Calu3 (cell line): ENCODE measurements at regions not wholly inside any gene's neighbourhood (a gene's known extent, or its start where the extent isn't known, plus 50 kb on each side); places are given as distances from the start of the nearest gene placed in this dataset.
"Not testable (repeated sequence)": the region's sequence is repeated elsewhere in the genome, so short reads cannot be mapped to it uniquely, and the experiment has no call there.

Source experiments
- BruUV-seq: library from RNA; stranded (reverse); fragments of 400-500 nt; replicated peaks from 2 replicates; lab custom pipeline; 2021; lab: Mats Ljungman, UMichigan
- CTCF ChIA-PET: fragments of 300-600 bp; sonication (Branson Sonifier 250); formaldehyde crosslinking; loops from one replicate; lab custom pipeline; 2022; ENCODE audit warnings: antibody characterized with exemption; lab: Charles Lee
- DNase-seq: peaks from one replicate; pipeline ENCODE4 v3.0.0; 2022
- H3K27ac Mint-ChIP-seq: one replicate; pipeline ENCODE4 v1.8.0; 2022; ENCODE audit warnings: mixed read lengths; ENCODE audit not compliant: unreplicated experiment
- H3K27me3 Mint-ChIP-seq: one replicate; pipeline ENCODE4 v1.8.0; 2022; ENCODE audit warnings: mixed read lengths; ENCODE audit not compliant: unreplicated experiment
- H3K36me3 Mint-ChIP-seq: one replicate; pipeline ENCODE4 v1.8.0; 2022; ENCODE audit warnings: mild to moderate bottlenecking, moderate library complexity, mixed read lengths; ENCODE audit not compliant: insufficient read depth, unreplicated experiment
- H3K4me1 Mint-ChIP-seq: one replicate; pipeline ENCODE4 v1.8.0; 2022; ENCODE audit warnings: mild to moderate bottlenecking, low read depth, mixed read lengths; ENCODE audit not compliant: unreplicated experiment
- H3K4me3 Mint-ChIP-seq: one replicate; pipeline ENCODE4 v1.8.0; 2022; ENCODE audit warnings: mild to moderate bottlenecking, low read depth, moderate library complexity, mixed read lengths; ENCODE audit not compliant: unreplicated experiment
- H3K9me3 Mint-ChIP-seq: one replicate; pipeline ENCODE4 v1.8.0; 2022; ENCODE audit warnings: low read depth, mixed read lengths; ENCODE audit not compliant: unreplicated experiment
- intact Hi-C: fragments of 100-400 bp; cut with micrococcal nuclease; formaldehyde crosslinking; loops from one replicate; pipeline ENCODE4 v1.10.0; 2022; ENCODE audit not compliant: unreplicated experiment
- TF ChIP-seq, protein P1 (sequence below): fragments of 200-600 bp; IDR thresholded peaks from one replicate; pipeline ENCODE4 v1.8.0; 2022; ENCODE audit warnings: antibody characterized with exemption; ENCODE audit not compliant: unreplicated experiment

DNA sequence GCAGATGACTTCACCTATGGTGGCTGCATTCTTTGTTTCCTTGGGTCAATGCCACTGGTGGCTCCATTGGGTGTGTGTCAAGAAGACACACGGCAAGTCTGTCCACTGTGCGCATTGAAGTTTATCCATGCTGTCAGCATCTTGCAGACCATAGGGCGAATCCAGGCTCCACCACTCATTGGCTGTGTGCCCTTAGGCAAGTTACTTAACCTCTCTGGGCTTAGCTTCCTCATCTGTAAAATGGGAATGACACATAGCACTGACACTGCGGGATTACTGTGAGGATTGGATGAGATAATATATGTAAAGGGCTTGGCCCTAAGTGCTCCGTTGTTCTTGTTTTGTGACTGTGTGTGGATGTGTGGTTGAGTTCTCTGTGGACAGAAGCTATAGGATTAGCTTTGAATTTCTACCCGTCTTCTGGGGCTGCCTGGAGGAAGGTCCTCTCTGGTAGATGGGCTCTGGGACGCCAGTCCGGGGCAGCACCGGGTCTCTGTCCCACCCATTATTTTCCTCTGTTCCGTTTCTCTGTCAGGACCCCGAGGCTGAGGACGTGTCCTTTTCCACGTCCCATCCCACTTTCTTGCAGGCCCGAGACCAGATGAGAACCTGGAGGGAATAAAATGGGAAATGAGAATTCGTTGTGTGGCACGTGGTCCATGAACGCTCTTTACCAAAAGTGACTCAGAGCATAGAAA, 178.4 kb downstream of the IRF8 start:
- BruUV-seq = no TSS peak
- CTCF ChIA-PET = no interaction called here
- TF ChIP-seq, protein P1, sequence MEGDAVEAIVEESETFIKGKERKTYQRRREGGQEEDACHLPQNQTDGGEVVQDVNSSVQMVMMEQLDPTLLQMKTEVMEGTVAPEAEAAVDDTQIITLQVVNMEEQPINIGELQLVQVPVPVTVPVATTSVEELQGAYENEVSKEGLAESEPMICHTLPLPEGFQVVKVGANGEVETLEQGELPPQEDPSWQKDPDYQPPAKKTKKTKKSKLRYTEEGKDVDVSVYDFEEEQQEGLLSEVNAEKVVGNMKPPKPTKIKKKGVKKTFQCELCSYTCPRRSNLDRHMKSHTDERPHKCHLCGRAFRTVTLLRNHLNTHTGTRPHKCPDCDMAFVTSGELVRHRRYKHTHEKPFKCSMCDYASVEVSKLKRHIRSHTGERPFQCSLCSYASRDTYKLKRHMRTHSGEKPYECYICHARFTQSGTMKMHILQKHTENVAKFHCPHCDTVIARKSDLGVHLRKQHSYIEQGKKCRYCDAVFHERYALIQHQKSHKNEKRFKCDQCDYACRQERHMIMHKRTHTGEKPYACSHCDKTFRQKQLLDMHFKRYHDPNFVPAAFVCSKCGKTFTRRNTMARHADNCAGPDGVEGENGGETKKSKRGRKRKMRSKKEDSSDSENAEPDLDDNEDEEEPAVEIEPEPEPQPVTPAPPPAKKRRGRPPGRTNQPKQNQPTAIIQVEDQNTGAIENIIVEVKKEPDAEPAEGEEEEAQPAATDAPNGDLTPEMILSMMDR = no peak

DNA sequence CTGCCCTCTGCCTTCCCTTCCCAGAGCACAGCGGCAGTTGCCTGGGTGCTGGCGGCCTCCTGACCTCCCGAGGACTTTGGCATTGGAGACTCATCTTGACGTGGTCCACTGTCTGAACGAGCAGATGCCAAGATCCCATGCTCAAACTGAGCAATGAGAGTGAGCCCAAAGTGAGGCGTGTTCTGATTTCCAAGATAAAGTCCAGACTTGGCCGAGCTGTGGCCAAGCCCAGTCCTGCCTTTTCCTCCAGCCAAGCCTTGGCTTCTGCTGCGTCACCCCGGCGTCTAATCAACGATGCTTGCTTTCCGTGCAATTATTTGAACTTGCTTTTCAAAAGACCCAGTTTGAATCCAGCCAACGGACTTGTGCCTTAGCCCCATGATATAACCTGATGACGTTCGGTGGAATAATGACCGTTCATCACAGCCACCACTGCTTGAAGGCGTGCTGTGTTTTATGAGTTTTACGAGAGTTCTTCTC, 179.2 kb downstream of the IRF8 start:
- Mint-ChIP-seq H3K36me3 (no peaks in the 10 kb centered on the region), H3K9me3 (no peaks in the 10 kb centered on the region), H3K27ac (no peak overlapping the region), H3K27me3 (peaks cover 94% of the 10 kb centered on the region), H3K4me1 (no peaks in the 10 kb centered on the region), H3K4me3 (no peak overlapping the region)
- TF ChIP-seq, protein P1 = no peak
- intact Hi-C loops = no loop called here
- CTCF ChIA-PET = interaction anchor here (0.7 kb wide), 1 partner anchor 305 kb away, joined by 5 read pairs; no protein-coding TSS in a partner anchor
- no TSS peak for BruUV-seq
- no peak for DNase-seq

More for the DNA sequence above, 178.4 kb downstream of the IRF8 start:
- Mint-ChIP-seq H3K4me3 (no peak overlapping the region), H3K27me3 (peaks cover 93% of the 10 kb centered on the region), H3K36me3 (no peaks in the 10 kb centered on the region), H3K9me3 (no peaks in the 10 kb centered on the region), H3K27ac (no peak overlapping the region), H3K4me1 (no peaks in the 10 kb centered on the region)
- no peak for DNase-seq
- intact Hi-C loops = no loop called here

DNA sequence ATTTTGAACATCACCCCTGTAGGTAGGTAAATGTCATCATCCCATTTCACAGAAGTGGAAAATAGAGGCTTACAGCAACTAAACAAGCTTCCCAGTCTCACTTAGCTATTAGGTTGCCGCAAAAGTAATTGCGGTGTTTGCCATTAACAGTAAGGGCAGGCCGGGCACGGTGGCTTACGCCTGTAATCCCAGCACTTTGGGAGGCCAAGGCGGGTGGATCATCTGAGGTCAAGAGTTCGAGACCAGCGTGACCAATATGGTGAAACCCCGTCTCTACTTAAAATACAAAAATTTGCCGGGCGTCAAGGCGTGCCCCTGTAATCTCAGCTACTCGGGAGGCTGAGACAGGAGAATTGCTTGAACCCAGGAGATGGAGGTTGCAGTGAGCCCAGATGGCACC, 179.7 kb downstream of the IRF8 start:
- H3K27me3 Mint-ChIP-seq = peaks cover 94% of the 10 kb centered on the region
- DNase-seq, H3K36me3 Mint-ChIP-seq, H3K4me3 Mint-ChIP-seq, intact Hi-C loops, BruUV-seq, H3K27ac Mint-ChIP-seq, H3K4me1 Mint-ChIP-seq, H3K9me3 Mint-ChIP-seq: not testable (repeated sequence)
- CTCF ChIA-PET = interaction anchor here (0.7 kb wide), 2 partner anchors 305 to 427 kb away, joined by 4 to 5 read pairs; no protein-coding TSS in a partner anchor

DNA sequence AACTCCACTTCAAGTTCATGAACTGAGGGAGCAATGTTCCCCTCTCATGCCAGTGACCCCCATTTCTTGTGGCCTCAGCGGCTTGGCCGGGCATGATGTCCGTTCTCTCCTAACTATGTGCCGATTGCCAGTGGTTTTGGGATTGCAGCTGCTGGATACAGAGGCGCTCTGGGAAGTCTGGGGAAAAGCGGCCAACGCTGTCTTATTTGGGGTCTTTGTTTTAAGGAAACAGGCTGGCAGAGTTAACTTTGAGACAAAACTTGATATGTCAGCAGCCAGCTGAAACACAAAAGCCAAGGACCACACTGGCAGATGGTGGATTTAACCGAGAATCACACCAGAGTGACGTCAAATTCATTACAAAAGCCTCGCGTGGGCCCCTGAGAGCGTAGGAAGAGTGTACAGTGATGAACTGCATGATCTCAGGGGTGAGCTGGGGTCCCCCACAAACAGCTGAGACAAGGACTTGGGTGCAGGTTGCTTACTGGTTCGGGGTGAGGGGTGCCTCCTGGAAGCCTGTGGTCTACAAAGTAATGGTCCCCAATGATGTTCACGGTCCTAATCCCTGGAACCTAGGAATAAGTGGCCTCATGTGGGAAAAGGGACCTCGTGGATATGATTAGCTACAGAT, 180.4 kb downstream of the IRF8 start:
- Mint-ChIP-seq H3K4me3 (no peak overlapping the region), H3K27ac (no peak overlapping the region), H3K4me1 (no peaks in the 10 kb centered on the region), H3K36me3 (no peaks in the 10 kb centered on the region), H3K9me3 (no peaks in the 10 kb centered on the region), H3K27me3 (peaks cover 94% of the 10 kb centered on the region)
- CTCF ChIA-PET = interaction anchor here (0.7 kb wide), 1 partner anchor 427 kb away, joined by 4 read pairs; no protein-coding TSS in a partner anchor
- intact Hi-C loops = no loop called here
- BruUV-seq = no TSS peak
- TF ChIP-seq, protein P1 = no peak
- DNase-seq = no peak
